ENCODE measurements at regions not wholly inside any gene's neighbourhood (a gene's known extent, or its start where the extent isn't known, plus 50 kb on each side); places are given as distances from the start of the nearest gene placed in this dataset.

DNA sequence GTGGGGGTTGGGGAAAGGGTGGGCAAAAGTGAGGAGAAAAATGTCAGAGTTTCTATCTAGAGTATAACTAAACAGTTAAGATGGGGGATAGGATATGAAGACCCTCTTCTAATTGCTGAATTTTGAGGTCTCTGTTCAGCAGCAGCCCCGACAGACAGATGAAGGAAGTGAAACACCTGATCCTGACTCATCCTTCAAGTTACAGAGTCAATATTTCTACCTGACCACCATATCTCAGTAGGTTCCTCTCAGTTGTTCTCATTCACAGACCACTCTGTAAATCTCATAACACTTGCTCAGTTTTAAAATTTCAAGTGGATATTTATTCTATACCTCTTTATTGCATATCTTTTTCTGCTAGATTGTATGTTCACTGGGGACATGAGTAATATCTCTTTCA lies 69.5 kb downstream of the CCDC54 start:
- no peak for TF ChIP-seq CTCF (conservative IDR thresholded peaks at IDR 0.05)
- Histone ChIP-seq H3K23ac (ENCODE audit: insufficient read length, low read depth, low read length) (no peak overlapping the region), H3K4me1 (ENCODE audit: insufficient read depth, low read length) (no peaks in the 10 kb centered on the region), H3K79me1 (ENCODE audit: insufficient read depth, low read depth, low read length, poor library complexity, severe bottlenecking) (no peaks in the 10 kb centered on the region), H3K79me2 (ENCODE audit: insufficient read depth, low read length) (no peaks in the 10 kb centered on the region), H2BK20ac (ENCODE audit: low read depth, low read length, poor library complexity, severe bottlenecking) (no peak overlapping the region), H2AK5ac (ENCODE audit: insufficient read length, low read length) (no peak overlapping the region), H2BK15ac (ENCODE audit: low read depth, low read length) (no peak overlapping the region), H4K20me1 (ENCODE audit: control insufficient read depth, insufficient read depth, insufficient read length) (no peaks in the 10 kb centered on the region), H3K23me2 (ENCODE audit: insufficient read length, low read depth, low read length, poor library complexity, severe bottlenecking) (no peaks in the 10 kb centered on the region), H3K18ac (ENCODE audit: insufficient read length, low read depth, low read length) (no peak overlapping the region), H3K14ac (ENCODE audit: insufficient read depth, low read length) (no peak overlapping the region), H3K27ac (ENCODE audit: insufficient read length, low read depth, low read length) (no peak overlapping the region), H3K4me2 (ENCODE audit: insufficient read depth, insufficient read length, low read length) (no peak overlapping the region), H2BK120ac (ENCODE audit: low read depth, low read length, poor library complexity, severe bottlenecking) (no peak overlapping the region), H4K8ac (replicated peaks; ENCODE audit: insufficient read length, low read depth, low read length) (no peak overlapping the region), H3K4ac (ENCODE audit: low read depth, low read length) (no peak overlapping the region), H4K91ac (ENCODE audit: insufficient read length, low read depth, low read length) (no peak overlapping the region), H3T11ph (ENCODE audit: low read length) (no peak overlapping the region), H2BK5ac (ENCODE audit: insufficient read length, low read length) (no peak overlapping the region), H2BK12ac (ENCODE audit: insufficient read length, low read depth, low read length) (no peak overlapping the region), H3K56ac (ENCODE audit: insufficient read length, low read depth, low read length) (no peak overlapping the region), H3K9me3 (ENCODE audit: control insufficient read depth, low read depth, low read length) (no peaks in the 10 kb centered on the region), H4K5ac (ENCODE audit: insufficient read length, low read depth, low read length) (no peak overlapping the region), H2AFZ (ENCODE audit: low read length) (no peak overlapping the region), H3K27me3 (ENCODE audit: insufficient read depth, low read length) (no peaks in the 10 kb centered on the region), H3K9ac (ENCODE audit: extremely low read depth, insufficient read length, low read length) (no peak overlapping the region)
- Mint-ChIP-seq H3K9me3 (no peaks in the 10 kb centered on the region), H3K27me3 (ENCODE audit: low read depth) (no peaks in the 10 kb centered on the region), H3K27ac (no peak overlapping the region), H3K4me1 (no peaks in the 10 kb centered on the region; a peak in 1 of 4 replicates), H3K4me3 (no peak overlapping the region), H3K36me3 (ENCODE audit: insufficient read depth in 1 of 3, low read depth in 3 of 3) (no peaks in the 10 kb centered on the region)
- no CpG with 5 or more reads among the region's 1 CpG for WGBS (ENCODE audit: extremely low coverage, insufficient read length, low lambda C conversion rate)
- DNase-seq: no peak
